ENCODE measurements at regions not wholly inside any gene's neighbourhood (a gene's known extent, or its start where the extent isn't known, plus 50 kb on each side); places are given as distances from the start of the nearest gene placed in this dataset.

DNA sequence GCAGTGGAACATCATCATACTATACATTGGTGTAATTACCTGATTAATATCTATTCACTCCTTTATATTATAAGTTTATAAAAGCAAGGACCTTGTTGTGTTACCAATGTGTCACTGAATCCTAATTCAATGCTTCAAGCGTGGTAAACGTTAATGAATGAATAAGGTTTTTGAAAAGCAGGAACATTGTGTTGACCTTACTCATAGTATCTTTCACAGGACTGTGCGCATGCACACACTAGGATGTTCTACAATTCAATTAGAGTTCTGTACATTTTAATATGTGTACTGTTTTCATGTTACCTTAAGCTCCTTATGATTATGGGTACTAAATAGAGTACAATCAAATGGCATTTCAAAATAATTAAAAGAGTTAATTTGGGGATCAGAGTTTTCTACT is 578.5 kb downstream of the BMP2 start:
- TF ChIP-seq, protein P1, sequence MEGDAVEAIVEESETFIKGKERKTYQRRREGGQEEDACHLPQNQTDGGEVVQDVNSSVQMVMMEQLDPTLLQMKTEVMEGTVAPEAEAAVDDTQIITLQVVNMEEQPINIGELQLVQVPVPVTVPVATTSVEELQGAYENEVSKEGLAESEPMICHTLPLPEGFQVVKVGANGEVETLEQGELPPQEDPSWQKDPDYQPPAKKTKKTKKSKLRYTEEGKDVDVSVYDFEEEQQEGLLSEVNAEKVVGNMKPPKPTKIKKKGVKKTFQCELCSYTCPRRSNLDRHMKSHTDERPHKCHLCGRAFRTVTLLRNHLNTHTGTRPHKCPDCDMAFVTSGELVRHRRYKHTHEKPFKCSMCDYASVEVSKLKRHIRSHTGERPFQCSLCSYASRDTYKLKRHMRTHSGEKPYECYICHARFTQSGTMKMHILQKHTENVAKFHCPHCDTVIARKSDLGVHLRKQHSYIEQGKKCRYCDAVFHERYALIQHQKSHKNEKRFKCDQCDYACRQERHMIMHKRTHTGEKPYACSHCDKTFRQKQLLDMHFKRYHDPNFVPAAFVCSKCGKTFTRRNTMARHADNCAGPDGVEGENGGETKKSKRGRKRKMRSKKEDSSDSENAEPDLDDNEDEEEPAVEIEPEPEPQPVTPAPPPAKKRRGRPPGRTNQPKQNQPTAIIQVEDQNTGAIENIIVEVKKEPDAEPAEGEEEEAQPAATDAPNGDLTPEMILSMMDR (IDR thresholded peaks at IDR 0.05): no peak
- TF ChIP-seq EZH2 (IDR thresholded peaks at IDR 0.05; ENCODE audit: borderline replicate concordance, insufficient read depth, low read depth, low read length, poor library complexity, severe bottlenecking): no peak

Data from B cell (primary cell).